ENCODE measurements at regions not wholly inside any gene's neighbourhood (a gene's known extent, or its start where the extent isn't known, plus 50 kb on each side); places are given as distances from the start of the nearest gene placed in this dataset.

DNA sequence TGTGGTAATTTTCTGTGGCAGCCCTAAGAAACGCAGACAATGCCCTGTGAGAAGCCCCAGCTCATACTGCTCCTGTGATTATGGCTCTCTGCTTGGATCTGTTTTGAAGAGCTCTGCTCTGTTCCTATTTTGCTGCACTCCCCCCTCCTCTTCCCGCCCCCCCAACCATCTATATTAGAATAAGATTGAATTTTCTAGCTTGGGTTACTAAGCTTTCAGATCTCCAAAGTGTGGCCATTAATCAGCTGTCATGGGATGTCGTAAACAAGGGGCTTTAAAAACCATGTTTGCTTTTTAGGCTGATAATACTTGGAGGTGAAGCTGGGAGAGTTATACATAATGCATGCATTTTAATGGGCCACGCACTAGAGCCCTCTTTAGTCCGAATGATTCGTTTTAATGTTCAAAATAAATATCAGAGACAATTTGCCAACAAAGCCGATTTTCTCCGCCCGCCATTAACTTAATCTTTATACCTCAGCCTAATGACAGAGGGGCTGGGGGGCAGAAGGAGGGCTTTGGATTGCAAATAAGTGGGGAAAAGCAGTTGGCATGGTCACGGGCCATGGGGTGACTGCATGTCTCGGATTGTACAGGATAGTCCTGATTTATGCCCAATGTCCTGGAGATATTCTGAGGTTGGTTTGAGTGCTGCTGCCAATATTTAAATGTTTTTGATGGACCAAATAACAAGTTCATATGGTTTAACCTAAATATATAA, 165.5 kb downstream of the RPS24 start:
- TF ChIP-seq CTCF (conservative IDR thresholded peaks at IDR 0.05; ENCODE audit: low read depth, low read length) (no peak), EZH2 (IDR thresholded peaks at IDR 0.05; ENCODE audit: low read length, unreplicated experiment) (no peak)

All from PC-3 (cell line).